ENCODE measurements at regions not wholly inside any gene's neighbourhood (a gene's known extent, or its start where the extent isn't known, plus 50 kb on each side); places are given as distances from the start of the nearest gene placed in this dataset.

GRCh38 chr10:64708884-64709681, 1187.9 kb downstream of the REEP3 start:
- no peak for TF ChIP-seq ZFP3 (CRISPR knock-in tag; IDR thresholded peaks at IDR 0.05)
- TF ChIP-seq PATZ1 (CRISPR knock-in tag; IDR thresholded peaks at IDR 0.05; ENCODE audit: borderline replicate concordance): no peak
- no peak for TF ChIP-seq CSRNP3 (CRISPR knock-in tag; IDR thresholded peaks at IDR 0.05)
- no peak for TF ChIP-seq ZFP30 (CRISPR knock-in tag; IDR thresholded peaks at IDR 0.05)
- TF ChIP-seq TOX (CRISPR knock-in tag; IDR thresholded peaks at IDR 0.05; ENCODE audit: borderline replicate concordance): no peak
- TF ChIP-seq ARNTL (CRISPR knock-in tag; IDR thresholded peaks at IDR 0.05; ENCODE audit: borderline replicate concordance, low read depth): no peak
- no peak for TF ChIP-seq ZNF70 (CRISPR knock-in tag; IDR thresholded peaks at IDR 0.05)
- TF ChIP-seq RARB (CRISPR knock-in tag; IDR thresholded peaks at IDR 0.05): no peak
- no peak for TF ChIP-seq BACH2 (CRISPR knock-in tag; IDR thresholded peaks at IDR 0.05; ENCODE audit: borderline replicate concordance)
- no peak for TF ChIP-seq CREB5 (CRISPR knock-in tag; IDR thresholded peaks at IDR 0.05; ENCODE audit: low read depth)
